ENCODE measurements at regions not wholly inside any gene's neighbourhood (a gene's known extent, or its start where the extent isn't known, plus 50 kb on each side); places are given as distances from the start of the nearest gene placed in this dataset.
A peak's percentile ranks its signal among the peaks of the same experiment; 100 is the strongest.

- Histone ChIP-seq H3K79me2 (ENCODE audit: low read depth) (no peaks in the 10 kb centered on the region), H3K4me2 (no peak overlapping the region), H2AFZ (replicated peaks) (no peak overlapping the region), H3F3A (ENCODE audit: low read depth) (no peaks in the 10 kb centered on the region), H3K4me3 (no peak overlapping the region), H3K9ac (no peak overlapping the region), H4K20me1 (ENCODE audit: low read depth) (no peaks in the 10 kb centered on the region), H3K36me3 (no peaks in the 10 kb centered on the region), H3K9me3 (ENCODE audit: low read depth) (no peaks in the 10 kb centered on the region), H3K4me1 (no peaks in the 10 kb centered on the region), H3K27me3 (no peaks in the 10 kb centered on the region), H3K27ac (no peak overlapping the region)
- H3K36me3 Mint-ChIP-seq: no peaks in the 10 kb centered on the region
- peak; percentile 21 for DNase-seq (ENCODE audit: low spot score)
- peaks cover 2% of the 10 kb centered on the region for H3K9me3 Mint-ChIP-seq
- H3K27ac Mint-ChIP-seq: no peak overlapping the region
- TF ChIP-seq EZH2 (IDR thresholded peaks at IDR 0.05) (no peak), EZH2phosphoT487 (IDR thresholded peaks at IDR 0.05) (no peak), CTCF (IDR thresholded peaks at IDR 0.05) (peak; percentile 16)
- H3K27me3 Mint-ChIP-seq (ENCODE audit: insufficient read depth, low read depth): peaks cover 2% of the 10 kb centered on the region
- H3K4me1 Mint-ChIP-seq: peaks cover 2% of the 10 kb centered on the region
- H3K4me3 Mint-ChIP-seq: no peak overlapping the region
Observed at GRCh38 chr20:24782801-24783630, 166.1 kb upstream of the CST7 start.

- Histone ChIP-seq H3K4me1 (no peaks in the 10 kb centered on the region), H4K20me1 (ENCODE audit: low read depth) (no peaks in the 10 kb centered on the region), H3K27ac (no peak overlapping the region), H3F3A (ENCODE audit: low read depth) (no peaks in the 10 kb centered on the region), H3K9me3 (ENCODE audit: low read depth) (no peaks in the 10 kb centered on the region), H3K4me3 (no peak overlapping the region), H3K9ac (no peak overlapping the region), H2AFZ (replicated peaks) (no peak overlapping the region), H3K4me2 (no peak overlapping the region), H3K36me3 (no peaks in the 10 kb centered on the region), H3K79me2 (ENCODE audit: low read depth) (no peaks in the 10 kb centered on the region), H3K27me3 (no peaks in the 10 kb centered on the region)
- Mint-ChIP-seq H3K27ac (no peak overlapping the region), H3K9me3 (peaks cover 2% of the 10 kb centered on the region), H3K27me3 (ENCODE audit: insufficient read depth, low read depth) (peaks cover 2% of the 10 kb centered on the region), H3K36me3 (no peaks in the 10 kb centered on the region), H3K4me1 (peaks cover 2% of the 10 kb centered on the region), H3K4me3 (no peak overlapping the region)
- no peak for TF ChIP-seq EZH2 (IDR thresholded peaks at IDR 0.05)
- TF ChIP-seq CTCF (IDR thresholded peaks at IDR 0.05): peak; percentile 25
- peak; percentile 17 for DNase-seq (ENCODE audit: low spot score)
Observed at GRCh38 chr20:24783631-24784492, 165.2 kb upstream of the CST7 start.

- H3K4me3 Mint-ChIP-seq: no peak overlapping the region
- no peak for TF ChIP-seq EZH2phosphoT487 (IDR thresholded peaks at IDR 0.05)
- TF ChIP-seq CTCF (IDR thresholded peaks at IDR 0.05): no peak
- TF ChIP-seq EZH2 (IDR thresholded peaks at IDR 0.05): no peak
- Histone ChIP-seq H3K36me3 (no peaks in the 10 kb centered on the region), H3K27me3 (no peaks in the 10 kb centered on the region), H2AFZ (replicated peaks) (no peak overlapping the region), H3K9ac (no peak overlapping the region), H3K79me2 (ENCODE audit: low read depth) (no peaks in the 10 kb centered on the region), H3K27ac (no peak overlapping the region), H3K4me1 (no peaks in the 10 kb centered on the region), H4K20me1 (ENCODE audit: low read depth) (no peaks in the 10 kb centered on the region), H3K4me3 (no peak overlapping the region), H3F3A (ENCODE audit: low read depth) (no peaks in the 10 kb centered on the region), H3K4me2 (no peak overlapping the region), H3K9me3 (ENCODE audit: low read depth) (no peaks in the 10 kb centered on the region)
- H3K4me1 Mint-ChIP-seq: peaks cover 2% of the 10 kb centered on the region
- H3K27me3 Mint-ChIP-seq (ENCODE audit: insufficient read depth, low read depth): peaks cover 2% of the 10 kb centered on the region
- H3K27ac Mint-ChIP-seq: no peak overlapping the region
- no peaks in the 10 kb centered on the region for H3K36me3 Mint-ChIP-seq
- DNase-seq (ENCODE audit: low spot score): no peak
- H3K9me3 Mint-ChIP-seq: peaks cover 2% of the 10 kb centered on the region
Observed at GRCh38 chr20:24784607-24785006, 164.5 kb upstream of the CST7 start.

Measured in neural progenitor cell (in vitro differentiated cells).